ENCODE measurements at regions not wholly inside any gene's neighbourhood (a gene's known extent, or its start where the extent isn't known, plus 50 kb on each side); places are given as distances from the start of the nearest gene placed in this dataset.

DNA sequence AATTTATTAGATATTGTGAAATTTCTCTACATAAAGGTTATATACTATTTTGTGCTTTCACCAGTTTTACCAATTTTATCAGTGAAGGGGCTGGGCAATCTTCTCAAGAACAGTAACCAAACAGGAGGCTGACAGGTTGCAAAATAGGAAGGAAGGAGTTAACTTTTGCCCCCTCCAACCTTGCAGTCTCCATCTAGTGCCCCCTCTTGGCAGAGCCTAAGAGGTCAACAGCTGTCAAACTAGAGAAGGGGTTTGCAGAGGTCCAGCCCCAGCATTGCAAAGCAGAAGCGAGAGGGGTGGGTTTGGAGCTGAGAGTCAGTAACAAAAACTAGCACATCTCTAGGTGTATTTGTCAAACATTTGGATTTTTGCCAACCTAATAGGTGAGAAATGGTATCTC lies 391.0 kb downstream of the CDC5L start:
- H3K27me3 Mint-ChIP-seq: peaks cover 5% of the 10 kb centered on the region
- POLR2A ChIA-PET: no interaction called here

More for the DNA sequence above, 391.0 kb downstream of the CDC5L start:
- ATAC-seq (ENCODE audit: low read depth): no peak
- Mint-ChIP-seq H3K9me3 (no peaks in the 10 kb centered on the region), H3K4me1 (peaks cover 8% of the 10 kb centered on the region), H3K4me3 (no peak overlapping the region), H3K36me3 (ENCODE audit: low read depth) (no peaks in the 10 kb centered on the region), H3K27ac (no peak overlapping the region)
- CTCF ChIA-PET: no interaction called here
- intact Hi-C loops (cut with micrococcal nuclease): no loop called here
- no peak for DNase-seq
- TF ChIP-seq, protein P1, sequence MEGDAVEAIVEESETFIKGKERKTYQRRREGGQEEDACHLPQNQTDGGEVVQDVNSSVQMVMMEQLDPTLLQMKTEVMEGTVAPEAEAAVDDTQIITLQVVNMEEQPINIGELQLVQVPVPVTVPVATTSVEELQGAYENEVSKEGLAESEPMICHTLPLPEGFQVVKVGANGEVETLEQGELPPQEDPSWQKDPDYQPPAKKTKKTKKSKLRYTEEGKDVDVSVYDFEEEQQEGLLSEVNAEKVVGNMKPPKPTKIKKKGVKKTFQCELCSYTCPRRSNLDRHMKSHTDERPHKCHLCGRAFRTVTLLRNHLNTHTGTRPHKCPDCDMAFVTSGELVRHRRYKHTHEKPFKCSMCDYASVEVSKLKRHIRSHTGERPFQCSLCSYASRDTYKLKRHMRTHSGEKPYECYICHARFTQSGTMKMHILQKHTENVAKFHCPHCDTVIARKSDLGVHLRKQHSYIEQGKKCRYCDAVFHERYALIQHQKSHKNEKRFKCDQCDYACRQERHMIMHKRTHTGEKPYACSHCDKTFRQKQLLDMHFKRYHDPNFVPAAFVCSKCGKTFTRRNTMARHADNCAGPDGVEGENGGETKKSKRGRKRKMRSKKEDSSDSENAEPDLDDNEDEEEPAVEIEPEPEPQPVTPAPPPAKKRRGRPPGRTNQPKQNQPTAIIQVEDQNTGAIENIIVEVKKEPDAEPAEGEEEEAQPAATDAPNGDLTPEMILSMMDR (IDR thresholded peaks at IDR 0.05): no peak
